CD4-positive, alpha-beta T cell (primary cell): ENCODE measurements at regions not wholly inside any gene's neighbourhood (a gene's known extent, or its start where the extent isn't known, plus 50 kb on each side); places are given as distances from the start of the nearest gene placed in this dataset.
"Not testable (repeated sequence)": the region's sequence is repeated elsewhere in the genome, so short reads cannot be mapped to it uniquely, and the experiment has no call there.

Experiments
- ATAC-seq: fragments of 200-7000 bp; cut with Tn5 transposase; one replicate; pipeline ENCODE4 v1.10.0; 2022; ENCODE audit warnings: mild to moderate bottlenecking; ENCODE audit not compliant: poor library complexity
- CTCF ChIA-PET: fragments of 350-600 bp; sonication (Branson Sonifier 250); formaldehyde crosslinking; loops from one replicate; lab custom pipeline; 2021; ENCODE audit warnings: antibody characterized with exemption, inconsistent platforms; lab: Charles Lee
- POLR2A ChIA-PET: fragments of 350-600 bp; sonication (Branson Sonifier 250); formaldehyde crosslinking; loops from one replicate; lab custom pipeline; 2021; ENCODE audit warnings: antibody characterized with exemption, inconsistent platforms; lab: Charles Lee
- DNase-seq, 14 experiments: peaks; one replicate each; pipeline ENCODE4 v3.0.0-alpha.2; 2013 to 2020; ENCODE audit warnings: mixed read lengths in 2 of 14
- H3K27ac ChIP-seq, 2 donors: one replicate each; pipeline versions ENCODE4 v1.5.1 to v1.7.0; 2013; ENCODE audit warnings: low read length in 2 of 2, low read depth in 1 of 2, mild to moderate bottlenecking in 1 of 2
- H3K27me3 ChIP-seq, 2 experiments: 1 replicate in 1 of 2; 2 replicates in 1 of 2; pipeline versions ENCODE4 v1.6.1 to v1.7.0; 2013; ENCODE audit warnings: low read length in 2 of 2, control low read depth in 1 of 2, mild to moderate bottlenecking in 1 of 2, moderate library complexity in 1 of 2; ENCODE audit not compliant: insufficient read depth in 2 of 2, control insufficient read depth in 1 of 2
- H3K36me3 ChIP-seq: one replicate; pipeline ENCODE4 v1.6.1; 2013; ENCODE audit warnings: low read length, control low read depth; ENCODE audit not compliant: insufficient read depth
- H3K4me1 ChIP-seq: one replicate; pipeline ENCODE4 v1.6.1; 2013; ENCODE audit warnings: low read length, control low read depth; ENCODE audit not compliant: insufficient read depth
- H3K4me3 ChIP-seq: one replicate; pipeline ENCODE4 v1.5.1; 2013; ENCODE audit warnings: mild to moderate bottlenecking, low read length, moderate library complexity
- H3K9me3 ChIP-seq, 2 experiments: 1 replicate in 1 of 2; 2 replicates in 1 of 2; pipeline versions ENCODE4 v1.6.1 to v1.7.0; 2013; ENCODE audit warnings: low read length in 2 of 2, mild to moderate bottlenecking in 2 of 2, control low read depth in 1 of 2, moderate library complexity in 1 of 2; ENCODE audit not compliant: control insufficient read depth in 1 of 2, insufficient read depth in 1 of 2
- H3K27ac Mint-ChIP-seq: one replicate; pipeline ENCODE4 v1.8.0; 2020; ENCODE audit warnings: mixed read lengths
- H3K27me3 Mint-ChIP-seq: one replicate; pipeline ENCODE4 v1.8.0; 2021; ENCODE audit warnings: mixed read lengths
- H3K36me3 Mint-ChIP-seq: one replicate; pipeline ENCODE4 v1.8.0; 2021; ENCODE audit warnings: low read depth, mixed read lengths
- H3K4me1 Mint-ChIP-seq: one replicate; pipeline ENCODE4 v1.8.0; 2021; ENCODE audit warnings: low read depth, mixed read lengths
- H3K4me3 Mint-ChIP-seq: one replicate; pipeline ENCODE4 v1.8.0; 2020; ENCODE audit warnings: mild to moderate bottlenecking, mixed read lengths
- H3K9me3 Mint-ChIP-seq: one replicate; pipeline ENCODE4 v1.8.0; 2020; ENCODE audit warnings: mixed read lengths
- intact Hi-C, 2 experiments: fragments of 100-400 bp; cut with DNase I in 1 of 2; cut with micrococcal nuclease in 1 of 2; formaldehyde crosslinking; loops; one replicate each; pipeline versions ENCODE4 v1.15.1 to v1.9.0; 2023 to 2025; cut with DNase I, micrococcal nuclease
- TF ChIP-seq, protein P1 (sequence below): fragments of 200-600 bp; IDR thresholded peaks from one replicate; pipeline ENCODE4 v1.8.0; 2022; ENCODE audit warnings: antibody characterized with exemption, mild to moderate bottlenecking

DNA sequence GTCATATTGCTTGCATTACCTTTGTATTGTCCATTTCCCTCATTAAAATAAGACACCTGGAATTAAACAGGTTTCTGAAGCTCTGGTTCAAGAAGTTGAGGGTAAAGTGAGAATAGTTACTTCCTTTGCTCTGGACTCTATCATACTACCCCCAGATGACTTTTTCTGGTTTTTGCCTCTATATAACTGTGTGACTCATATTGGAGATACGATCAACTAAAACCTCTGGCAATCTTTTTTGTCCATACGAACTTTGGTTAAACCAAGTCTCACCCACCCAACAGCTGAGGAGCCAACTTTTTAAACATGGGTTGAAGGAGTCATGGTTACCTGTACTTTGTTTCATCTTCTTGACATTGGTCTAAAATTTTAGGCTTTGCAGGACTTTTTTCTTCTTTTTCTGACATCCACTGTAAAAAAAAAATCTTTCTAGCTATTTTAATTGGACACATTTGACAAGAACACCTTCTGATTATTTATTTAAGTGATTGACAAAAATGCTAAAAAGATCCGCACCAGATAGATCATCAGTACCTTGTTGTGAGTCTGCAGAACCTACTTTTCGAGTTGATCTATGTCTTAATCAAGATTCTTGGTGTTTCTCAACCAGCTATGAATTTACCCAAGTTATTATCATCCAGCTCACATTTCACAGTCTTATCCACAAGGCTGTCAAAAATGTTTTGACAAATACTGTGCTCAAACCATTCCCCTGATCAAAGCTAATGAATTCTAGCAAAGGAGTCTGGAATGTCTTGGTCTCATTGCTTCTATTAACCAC, 166.0 kb downstream of the IPO8 start:
- ATAC-seq (no peak), DNase-seq (no peak)
- Mint-ChIP-seq H3K27ac (no peak overlapping the region), H3K36me3 (no peaks in the 10 kb centered on the region), H3K4me3 (no peak overlapping the region), H3K9me3 (no peaks in the 10 kb centered on the region), H3K4me1 (no peaks in the 10 kb centered on the region), H3K27me3 (peaks cover 7% of the 10 kb centered on the region)
- Histone ChIP-seq H3K27me3 (no peaks in the 10 kb centered on the region), H3K36me3 (no peaks in the 10 kb centered on the region), H3K27ac (no peak overlapping the region), H3K9me3 (no peaks in the 10 kb centered on the region), H3K4me1 (no peaks in the 10 kb centered on the region), H3K4me3 (no peak overlapping the region)
- TF ChIP-seq, protein P1, sequence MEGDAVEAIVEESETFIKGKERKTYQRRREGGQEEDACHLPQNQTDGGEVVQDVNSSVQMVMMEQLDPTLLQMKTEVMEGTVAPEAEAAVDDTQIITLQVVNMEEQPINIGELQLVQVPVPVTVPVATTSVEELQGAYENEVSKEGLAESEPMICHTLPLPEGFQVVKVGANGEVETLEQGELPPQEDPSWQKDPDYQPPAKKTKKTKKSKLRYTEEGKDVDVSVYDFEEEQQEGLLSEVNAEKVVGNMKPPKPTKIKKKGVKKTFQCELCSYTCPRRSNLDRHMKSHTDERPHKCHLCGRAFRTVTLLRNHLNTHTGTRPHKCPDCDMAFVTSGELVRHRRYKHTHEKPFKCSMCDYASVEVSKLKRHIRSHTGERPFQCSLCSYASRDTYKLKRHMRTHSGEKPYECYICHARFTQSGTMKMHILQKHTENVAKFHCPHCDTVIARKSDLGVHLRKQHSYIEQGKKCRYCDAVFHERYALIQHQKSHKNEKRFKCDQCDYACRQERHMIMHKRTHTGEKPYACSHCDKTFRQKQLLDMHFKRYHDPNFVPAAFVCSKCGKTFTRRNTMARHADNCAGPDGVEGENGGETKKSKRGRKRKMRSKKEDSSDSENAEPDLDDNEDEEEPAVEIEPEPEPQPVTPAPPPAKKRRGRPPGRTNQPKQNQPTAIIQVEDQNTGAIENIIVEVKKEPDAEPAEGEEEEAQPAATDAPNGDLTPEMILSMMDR: no peak
- POLR2A ChIA-PET: no interaction called here
- intact Hi-C loops: no loop called here
- CTCF ChIA-PET: no interaction called here

DNA sequence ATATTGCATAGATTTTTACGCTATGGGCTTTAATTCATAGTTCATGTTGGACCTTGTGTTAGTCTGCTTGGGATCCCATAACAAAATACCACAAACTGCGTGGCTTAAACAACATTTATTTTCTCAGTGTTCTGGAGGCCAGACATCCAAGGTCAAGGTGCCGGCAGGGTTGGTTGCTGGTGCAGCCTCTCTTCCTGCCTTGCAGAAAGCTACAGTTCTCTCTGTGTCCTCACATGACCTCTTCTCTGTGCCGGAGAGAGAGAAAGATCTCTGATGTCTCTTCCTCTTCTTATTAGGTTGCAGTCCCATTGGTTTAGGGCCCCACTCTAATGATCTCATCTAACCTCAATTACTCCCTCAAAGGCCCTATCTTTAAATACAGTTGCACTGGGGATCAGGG, 170.5 kb downstream of the IPO8 start:
- Mint-ChIP-seq H3K27me3 (peaks cover 7% of the 10 kb centered on the region), H3K27ac (no peak overlapping the region), H3K36me3 (no peaks in the 10 kb centered on the region), H3K9me3 (no peaks in the 10 kb centered on the region), H3K4me3 (no peak overlapping the region), H3K4me1 (no peaks in the 10 kb centered on the region)
- H3K27me3 ChIP-seq: no peaks in the 10 kb centered on the region
- ATAC-seq (no peak), DNase-seq (no peak)
- intact Hi-C loops: no loop called here
- no peaks in the 10 kb centered on the region for H3K9me3 ChIP-seq
- H3K4me1 ChIP-seq: no peaks in the 10 kb centered on the region
- no peaks in the 10 kb centered on the region for H3K36me3 ChIP-seq
- CTCF ChIA-PET: no interaction called here
- H3K27ac ChIP-seq: no peak overlapping the region
- no peak overlapping the region for H3K4me3 ChIP-seq
- TF ChIP-seq, protein P1: no peak
- POLR2A ChIA-PET: no interaction called here

DNA sequence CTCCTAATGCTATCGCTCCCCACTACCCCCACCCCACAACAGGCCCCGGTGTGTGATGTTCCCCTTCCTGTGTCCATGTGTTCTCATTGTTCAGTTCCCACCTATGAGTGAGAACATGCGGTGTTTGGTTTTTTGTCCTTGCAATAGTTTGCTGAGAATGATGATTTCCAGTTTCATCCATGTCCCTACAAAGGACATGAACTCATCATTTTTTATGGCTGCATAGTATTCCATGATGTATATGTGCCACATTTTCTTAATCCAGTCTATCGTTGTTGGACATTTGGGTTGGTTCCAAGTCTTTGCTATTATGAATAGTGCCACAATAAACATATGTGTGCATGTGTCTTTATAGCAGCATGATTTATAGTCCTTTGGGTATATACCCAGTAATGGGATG, 175.4 kb downstream of the IPO8 start:
- H3K27ac ChIP-seq, H3K9me3 Mint-ChIP-seq, DNase-seq, H3K27me3 ChIP-seq, H3K36me3 ChIP-seq, intact Hi-C loops, H3K36me3 Mint-ChIP-seq, H3K4me1 Mint-ChIP-seq, H3K4me3 ChIP-seq, ATAC-seq, H3K4me3 Mint-ChIP-seq, H3K27me3 Mint-ChIP-seq, H3K4me1 ChIP-seq, CTCF ChIA-PET, H3K9me3 ChIP-seq, H3K27ac Mint-ChIP-seq, POLR2A ChIA-PET: not testable (repeated sequence)

DNA sequence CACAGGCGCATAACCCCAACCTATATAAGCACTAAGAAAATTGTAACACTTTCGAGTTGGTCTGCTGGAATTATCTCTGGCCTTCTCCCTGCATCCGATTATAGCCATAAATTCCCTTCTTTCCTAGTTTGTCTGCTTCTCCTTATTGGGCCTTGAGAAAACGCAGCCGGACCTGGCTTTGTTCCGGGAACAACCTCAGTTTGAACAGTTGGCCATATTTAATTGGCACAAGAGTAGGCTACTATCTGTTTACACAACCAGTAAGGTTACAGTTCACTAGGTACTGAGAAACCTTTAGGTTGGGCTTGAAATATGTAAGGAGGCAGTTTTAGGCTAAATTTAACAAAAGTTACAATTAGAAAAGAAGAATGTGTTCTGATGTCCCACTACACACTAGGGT, 176.1 kb downstream of the IPO8 start:
- DNase-seq (no peak), ATAC-seq (no peak)
- ChIA-PET CTCF (no interaction called here), POLR2A (no interaction called here)
- no peak overlapping the region for H3K4me3 Mint-ChIP-seq
- H3K9me3 ChIP-seq: no peaks in the 10 kb centered on the region
- no peaks in the 10 kb centered on the region for H3K4me1 ChIP-seq
- H3K36me3 ChIP-seq: no peaks in the 10 kb centered on the region
- no peaks in the 10 kb centered on the region for H3K9me3 Mint-ChIP-seq
- no peaks in the 10 kb centered on the region for H3K4me1 Mint-ChIP-seq
- H3K27me3 ChIP-seq: no peaks in the 10 kb centered on the region
- no peak overlapping the region for H3K27ac ChIP-seq
- H3K27ac Mint-ChIP-seq: no peak overlapping the region
- TF ChIP-seq, protein P1: no peak
- intact Hi-C loops: no loop called here
- H3K27me3 Mint-ChIP-seq: no peaks in the 10 kb centered on the region
- H3K36me3 Mint-ChIP-seq: no peaks in the 10 kb centered on the region
- no peak overlapping the region for H3K4me3 ChIP-seq
